HFF-Myc (cell line): ENCODE measurements at regions not wholly inside any gene's neighbourhood (a gene's known extent, or its start where the extent isn't known, plus 50 kb on each side); places are given as distances from the start of the nearest gene placed in this dataset.

Experiments
- DNase-seq: peaks from one replicate; pipeline ENCODE4 v3.0.0-alpha.2; 2011; ENCODE audit warnings: low read depth; ENCODE audit errors: extremely low read depth
- H3K4me3 ChIP-seq: replicated peaks from 2 replicates; pipeline ENCODE4 v1.5.1; 2011; ENCODE audit warnings: low read depth, mild to moderate bottlenecking, control low read depth, low read length
- TF ChIP-seq, protein P1 (sequence below): IDR thresholded peaks from 2 replicates; pipeline ENCODE4 v1.5.1; 2012; ENCODE audit warnings: mild to moderate bottlenecking, low read depth, low read length, control low read depth; ENCODE audit errors: missing control alignments

- TF ChIP-seq, protein P1, sequence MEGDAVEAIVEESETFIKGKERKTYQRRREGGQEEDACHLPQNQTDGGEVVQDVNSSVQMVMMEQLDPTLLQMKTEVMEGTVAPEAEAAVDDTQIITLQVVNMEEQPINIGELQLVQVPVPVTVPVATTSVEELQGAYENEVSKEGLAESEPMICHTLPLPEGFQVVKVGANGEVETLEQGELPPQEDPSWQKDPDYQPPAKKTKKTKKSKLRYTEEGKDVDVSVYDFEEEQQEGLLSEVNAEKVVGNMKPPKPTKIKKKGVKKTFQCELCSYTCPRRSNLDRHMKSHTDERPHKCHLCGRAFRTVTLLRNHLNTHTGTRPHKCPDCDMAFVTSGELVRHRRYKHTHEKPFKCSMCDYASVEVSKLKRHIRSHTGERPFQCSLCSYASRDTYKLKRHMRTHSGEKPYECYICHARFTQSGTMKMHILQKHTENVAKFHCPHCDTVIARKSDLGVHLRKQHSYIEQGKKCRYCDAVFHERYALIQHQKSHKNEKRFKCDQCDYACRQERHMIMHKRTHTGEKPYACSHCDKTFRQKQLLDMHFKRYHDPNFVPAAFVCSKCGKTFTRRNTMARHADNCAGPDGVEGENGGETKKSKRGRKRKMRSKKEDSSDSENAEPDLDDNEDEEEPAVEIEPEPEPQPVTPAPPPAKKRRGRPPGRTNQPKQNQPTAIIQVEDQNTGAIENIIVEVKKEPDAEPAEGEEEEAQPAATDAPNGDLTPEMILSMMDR = peak; percentile 72
- H3K4me3 ChIP-seq = no peak overlapping the region
- DNase-seq = no peak
Measured at GRCh38 chr12:116687888-116688287, 50.0 kb downstream of the SPRING1 start.

GRCh38 chr12:116684891-116685290 lies 53.0 kb downstream of the SPRING1 start:
- TF ChIP-seq, protein P1 = no peak
- no peak overlapping the region for H3K4me3 ChIP-seq
- DNase-seq = no peak

GRCh38 chr12:116677202-116677661 lies 60.6 kb downstream of the SPRING1 start:
- TF ChIP-seq, protein P1 = no peak
- DNase-seq = no peak
- no peak overlapping the region for H3K4me3 ChIP-seq

- DNase-seq = no peak
- no peak overlapping the region for H3K4me3 ChIP-seq
- TF ChIP-seq, protein P1 = no peak
Measured at GRCh38 chr12:116675339-116676107, 62.3 kb downstream of the SPRING1 start.

GRCh38 chr12:116674643-116675183 lies 63.2 kb downstream of the SPRING1 start:
- TF ChIP-seq, protein P1 = no peak
- DNase-seq = no peak
- H3K4me3 ChIP-seq = no peak overlapping the region

DNA sequence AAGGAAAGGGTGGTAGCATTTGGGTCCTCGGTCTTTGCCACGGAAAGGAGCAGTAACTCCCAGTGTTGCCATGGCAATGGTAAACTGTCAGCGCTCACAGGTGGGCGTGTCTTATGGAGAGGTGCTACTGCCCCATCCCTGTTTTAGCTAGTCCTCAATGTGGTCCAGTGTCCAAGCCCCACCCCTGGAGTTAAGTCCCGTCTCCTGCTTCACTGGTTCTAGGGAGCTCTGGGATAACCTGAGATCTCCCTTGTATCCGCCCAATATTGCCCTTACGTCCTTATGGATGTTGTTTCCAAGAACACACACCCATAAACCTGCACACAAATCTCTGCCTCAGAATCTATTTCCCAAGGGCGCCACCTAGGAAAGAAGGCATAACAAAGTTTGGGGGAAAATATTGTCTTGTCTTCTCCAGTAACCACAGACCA lies 64.2 kb downstream of the SPRING1 start:
- H3K4me3 ChIP-seq = no peak overlapping the region
- no peak for DNase-seq
- TF ChIP-seq, protein P1 = peak; percentile 26
